SK-N-SH (cell line): ENCODE measurements at regions not wholly inside any gene's neighbourhood (a gene's known extent, or its start where the extent isn't known, plus 50 kb on each side); places are given as distances from the start of the nearest gene placed in this dataset.

Experiments used
- CTCF ChIA-PET: fragments of 300-600, 350-600 bp; formaldehyde crosslinking; extraction: SDS; loops from one replicate; lab custom pipeline; 2021; lab: Yijun Ruan, JAX
- POLR2A ChIA-PET: fragments of 350-600 bp; sonication (Branson Sonifier 250); formaldehyde crosslinking; extraction: SDS; loops from one replicate; lab custom pipeline; 2020; ENCODE audit warnings: antibody characterized with exemption, inconsistent platforms; lab: Yijun Ruan, JAX
- DNase-seq: peaks from one replicate; pipeline ENCODE4 v3.0.0; 2012
- H2AFZ ChIP-seq: fragments of 200-600 bp; sonication (generic); 2 replicates; pipeline ENCODE4 v1.8.1; 2016; ENCODE audit warnings: antibody characterized with exemption, mild to moderate bottlenecking, low read depth
- H3F3A ChIP-seq: fragments of 200-600 bp; sonication (generic); replicated peaks from 2 replicates; pipeline ENCODE3; 2016; ENCODE audit warnings: antibody characterized with exemption, mild to moderate bottlenecking; ENCODE audit not compliant: insufficient read depth
- H3K27ac ChIP-seq, 2 experiments: fragments of 200-500 bp in 1 of 2; fragments of 200-600 bp in 1 of 2; sonication (Bioruptor generic) in 1 of 2; sonication (generic), shearing (Covaris generic) in 1 of 2; 2 replicates each; pipeline versions ENCODE4 v1.5.1 to v1.6.1; 2014 to 2016; ENCODE audit warnings: low read depth in 2 of 2, inconsistent platforms in 1 of 2, low read length in 1 of 2, mild to moderate bottlenecking in 1 of 2, mixed read lengths in 1 of 2
- H3K27me3 ChIP-seq: fragments of 200-600 bp; sonication (generic), shearing (Covaris generic); 2 replicates; pipeline ENCODE4 v1.6.1; 2016; ENCODE audit warnings: mixed run types; ENCODE audit not compliant: insufficient read depth
- H3K36me3 ChIP-seq, 2 experiments: fragments of 200-500 bp in 1 of 2; fragments of 200-600 bp in 1 of 2; sonication (Bioruptor generic) in 1 of 2; sonication (generic) in 1 of 2; replicated peaks in 1 of 2; 2 replicates each; pipeline versions ENCODE3 to v1.5.1; 2014 to 2016; ENCODE audit warnings: low read length in 1 of 2, mild to moderate bottlenecking in 1 of 2; ENCODE audit not compliant: insufficient read depth in 2 of 2, control insufficient read depth in 1 of 2
- H3K4me1 ChIP-seq, 2 experiments: fragments of 200-500 bp in 1 of 2; fragments of 200-600 bp in 1 of 2; sonication (Bioruptor generic) in 1 of 2; sonication (generic), shearing (Covaris generic) in 1 of 2; 2 replicates each; pipeline versions ENCODE4 v1.5.1 to v1.6.1; 2014 to 2016; ENCODE audit warnings: low read depth in 1 of 2, low read length in 1 of 2, mixed run types in 1 of 2; ENCODE audit not compliant: insufficient read depth in 2 of 2, control insufficient read depth in 1 of 2
- H3K4me2 ChIP-seq: fragments of 200-600 bp; sonication (generic), shearing (Covaris generic); 2 replicates; pipeline ENCODE4 v1.6.1; 2017; ENCODE audit warnings: mixed run types
- H3K4me3 ChIP-seq, 2 experiments: fragments of 200-500 bp in 1 of 2; fragments of 200-600 bp in 1 of 2; sonication (Bioruptor generic) in 1 of 2; sonication (generic), shearing (Covaris generic) in 1 of 2; 2 replicates each; pipeline versions ENCODE4 v1.5.1 to v1.8.1; 2014 to 2016; ENCODE audit warnings: low read depth in 2 of 2, inconsistent platforms in 1 of 2, low read length in 1 of 2, mild to moderate bottlenecking in 1 of 2, mixed read lengths in 1 of 2, moderate library complexity in 1 of 2
- H3K79me2 ChIP-seq: fragments of 200-600 bp; sonication (generic); 2 replicates; pipeline ENCODE4 v1.8.1; 2017; ENCODE audit warnings: mild to moderate bottlenecking; ENCODE audit not compliant: insufficient read depth
- H3K9ac ChIP-seq: fragments of 200-600 bp; sonication (generic); 2 replicates; pipeline ENCODE4 v1.6.1; 2017; ENCODE audit warnings: mixed run types
- H3K9me2 ChIP-seq: fragments of 200-600 bp; sonication (generic); 2 replicates; pipeline ENCODE4 v1.6.1; 2017; ENCODE audit warnings: mixed run types
- H3K9me3 ChIP-seq: fragments of 200-600 bp; sonication (generic); 2 replicates; pipeline ENCODE4 v1.6.1; 2017; ENCODE audit warnings: mixed run types, mild to moderate bottlenecking, moderate library complexity
- H4K20me1 ChIP-seq: fragments of 200-600 bp; sonication (generic); 2 replicates; pipeline ENCODE4 v1.6.1; 2017; ENCODE audit warnings: mild to moderate bottlenecking, mixed run types; ENCODE audit not compliant: insufficient read depth
- GATA2 ChIP-seq: sonication (generic); formaldehyde crosslinking; IDR thresholded peaks from 2 replicates; pipeline ENCODE4 v1.5.0; 2020; ENCODE audit warnings: mild to moderate bottlenecking, missing genetic modification reagents
- MEF2A ChIP-seq: IDR thresholded peaks from 2 replicates; pipeline ENCODE4 v1.4.0; 2012; ENCODE audit warnings: low read depth, borderline replicate concordance
- TEAD4 ChIP-seq: IDR thresholded peaks from 2 replicates; pipeline ENCODE4 v1.4.0; 2012; ENCODE audit warnings: mild to moderate bottlenecking, borderline replicate concordance; ENCODE audit not compliant: insufficient read depth
- WGBS: methylation state at CpG from one replicate; pipeline ENCODE4 v1.1.6; 2017; ENCODE audit warnings: low lambda C conversion rate; 5-methylcytosine and 5-hydroxymethylcytosine counted together
- TF ChIP-seq, protein P1 (sequence below): IDR thresholded peaks from 2 replicates; pipeline ENCODE4 v1.4.0; 2012; ENCODE audit warnings: low read depth
- TF ChIP-seq, protein P2 (sequence below): fragments of 150-350 bp; IDR thresholded peaks from 2 replicates; pipeline ENCODE4 v1.6.1; 2016; ENCODE audit warnings: mild to moderate bottlenecking, low read depth, low read length

DNA sequence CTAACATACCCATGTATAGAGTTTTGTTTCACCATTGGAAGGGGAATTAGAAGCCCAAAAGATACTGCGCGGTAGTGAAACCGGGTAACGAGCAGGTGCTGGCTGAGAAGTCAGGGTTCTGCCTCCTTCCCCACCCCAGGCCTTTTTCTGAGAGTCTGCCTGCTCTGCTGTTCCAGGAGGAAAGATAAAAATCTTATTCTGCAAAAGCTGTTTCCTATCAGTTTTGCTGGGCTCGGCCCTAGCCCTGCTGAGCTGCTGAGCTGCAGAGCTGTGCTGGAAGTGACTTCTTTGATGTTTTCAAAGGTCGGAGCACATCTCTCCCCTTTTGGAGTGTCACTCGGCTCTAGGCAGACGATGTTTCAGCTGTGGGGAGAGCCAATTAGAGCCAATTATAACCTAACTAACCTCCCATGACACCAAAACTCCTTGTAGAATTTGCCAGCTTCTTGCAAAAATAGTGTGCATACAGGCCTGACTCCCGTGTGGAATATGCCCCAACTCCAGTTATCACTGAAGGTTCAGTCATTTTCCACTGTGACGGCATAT, 59.4 kb downstream of the SPATA19 start:
- WGBS, result 31% methylated on average over 10 of the region's 10 CpGs

DNA sequence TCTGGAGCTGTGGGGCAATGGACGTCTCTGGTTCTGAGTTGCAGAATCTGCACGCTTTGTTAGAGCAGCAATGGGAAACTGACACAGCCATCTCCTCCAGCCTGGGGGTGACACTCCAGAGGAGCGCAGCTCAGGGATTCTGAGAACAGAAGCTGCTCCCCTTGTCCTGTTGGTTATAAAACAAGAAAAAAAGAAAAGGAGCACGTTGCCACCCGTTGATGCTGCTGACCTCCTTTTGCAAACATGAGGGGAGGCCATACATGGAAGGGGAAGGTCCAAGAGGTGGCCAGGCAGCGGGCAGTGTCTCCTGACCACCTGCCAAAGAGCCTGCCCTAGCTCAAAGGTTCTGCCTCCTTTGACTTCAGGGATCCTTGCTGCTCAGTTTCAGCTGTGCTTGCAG, 61.0 kb downstream of the SPATA19 start:
- Histone ChIP-seq H3K27ac (no peak overlapping the region), H3K4me1 (peaks cover 0 to 6% of the 10 kb centered on the region in 2 experiments; a peak in 1 of 4 replicates), H3K4me3 (no peak overlapping the region), H3K79me2 (no peaks in the 10 kb centered on the region), H3K4me2 (no peak overlapping the region), H3K9me2 (no peaks in the 10 kb centered on the region), H2AFZ (no peak overlapping the region), H3K27me3 (no peaks in the 10 kb centered on the region), H3F3A (no peaks in the 10 kb centered on the region), H3K9me3 (0 out of 2 replicates have a peak, but pooled peaks cover 7% of the 10 kb centered on the region), H3K36me3 (no peaks in the 10 kb centered on the region), H4K20me1 (no peaks in the 10 kb centered on the region), H3K9ac (no peak overlapping the region)
- CTCF ChIA-PET, result no interaction called here
- POLR2A ChIA-PET, result no interaction called here
- 33% methylated on average over 6 of the region's 6 CpGs for WGBS
- no peak for DNase-seq
- TF ChIP-seq, protein P1, sequence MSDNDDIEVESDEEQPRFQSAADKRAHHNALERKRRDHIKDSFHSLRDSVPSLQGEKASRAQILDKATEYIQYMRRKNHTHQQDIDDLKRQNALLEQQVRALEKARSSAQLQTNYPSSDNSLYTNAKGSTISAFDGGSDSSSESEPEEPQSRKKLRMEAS, result no peak
- TF ChIP-seq MEF2A, result no peak

More for the DNA sequence above, 59.4 kb downstream of the SPATA19 start:
- peak; percentile 64 for TF ChIP-seq GATA2 (CRISPR knock-in tag)
- TF ChIP-seq, protein P2, sequence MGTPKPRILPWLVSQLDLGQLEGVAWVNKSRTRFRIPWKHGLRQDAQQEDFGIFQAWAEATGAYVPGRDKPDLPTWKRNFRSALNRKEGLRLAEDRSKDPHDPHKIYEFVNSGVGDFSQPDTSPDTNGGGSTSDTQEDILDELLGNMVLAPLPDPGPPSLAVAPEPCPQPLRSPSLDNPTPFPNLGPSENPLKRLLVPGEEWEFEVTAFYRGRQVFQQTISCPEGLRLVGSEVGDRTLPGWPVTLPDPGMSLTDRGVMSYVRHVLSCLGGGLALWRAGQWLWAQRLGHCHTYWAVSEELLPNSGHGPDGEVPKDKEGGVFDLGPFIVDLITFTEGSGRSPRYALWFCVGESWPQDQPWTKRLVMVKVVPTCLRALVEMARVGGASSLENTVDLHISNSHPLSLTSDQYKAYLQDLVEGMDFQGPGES, result no peak
- H3K9me3 ChIP-seq, result 0 out of 2 replicates have a peak, but pooled peaks cover 7% of the 10 kb centered on the region
- no peaks in the 10 kb centered on the region for H4K20me1 ChIP-seq
- peak; percentile 67 for DNase-seq
- no peak overlapping the region for H3K27ac ChIP-seq
- H3K4me1 ChIP-seq, result peaks cover 0 to 6% of the 10 kb centered on the region in 2 experiments; a peak in 1 of 4 replicates
- H2AFZ ChIP-seq, result no peak overlapping the region
- POLR2A ChIA-PET, result no interaction called here
- no peaks in the 10 kb centered on the region for H3K79me2 ChIP-seq
- no peak overlapping the region for H3K4me2 ChIP-seq
- no peaks in the 10 kb centered on the region for H3K36me3 ChIP-seq
- CTCF ChIA-PET, result interaction anchor here (1.3 kb wide), 1 partner anchor 36 kb away, joined by 5 read pairs; no protein-coding TSS in a partner anchor
- no peaks in the 10 kb centered on the region for H3K27me3 ChIP-seq
- H3K9me2 ChIP-seq, result no peaks in the 10 kb centered on the region
- no peak overlapping the region for H3K9ac ChIP-seq
- no peaks in the 10 kb centered on the region for H3F3A ChIP-seq
- no peak overlapping the region for H3K4me3 ChIP-seq

DNA sequence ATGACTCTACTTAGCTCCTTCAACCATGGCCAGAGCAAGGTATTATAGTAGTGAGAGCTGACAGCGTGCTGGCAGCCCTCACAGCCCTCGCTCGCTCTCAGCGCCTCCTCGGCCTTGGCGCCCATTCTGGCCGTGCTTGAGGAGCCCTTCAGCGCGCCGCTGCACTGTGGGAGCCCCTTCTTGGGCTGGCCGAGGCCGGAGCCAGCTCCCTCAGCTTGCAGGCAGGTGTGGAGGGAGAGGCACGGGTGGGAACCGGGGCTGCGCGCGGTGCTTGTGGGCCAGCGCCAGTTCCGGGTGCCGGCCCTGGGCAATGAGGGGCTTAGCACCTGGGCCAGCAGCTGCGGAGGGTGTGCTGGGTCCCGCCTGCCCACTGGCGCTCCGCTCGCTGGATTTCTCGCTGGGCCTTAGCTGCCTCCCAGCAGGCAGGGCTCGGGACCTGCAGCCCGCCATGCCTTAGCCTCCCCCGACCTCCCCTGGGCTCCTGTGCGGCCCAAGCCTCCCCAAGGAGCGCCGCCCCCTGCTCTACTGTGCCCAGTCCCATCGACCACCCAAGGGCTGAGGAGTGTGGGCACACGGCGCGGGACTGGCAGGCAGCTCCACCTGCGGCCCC, 63.1 kb downstream of the SPATA19 start:
- no peak for DNase-seq
- H3K27me3 ChIP-seq, result no peaks in the 10 kb centered on the region
- no peak overlapping the region for H3K27ac ChIP-seq
- ChIA-PET CTCF (no interaction called here), POLR2A (no interaction called here)
- no peak overlapping the region for H3K4me3 ChIP-seq
- H3F3A ChIP-seq, result no peaks in the 10 kb centered on the region
- H4K20me1 ChIP-seq, result no peaks in the 10 kb centered on the region
- no peaks in the 10 kb centered on the region for H3K79me2 ChIP-seq
- TF ChIP-seq, protein P1, result no peak
- TF ChIP-seq TEAD4, result no peak
- WGBS, result 43% methylated on average over 7 of the region's 37 CpGs
- H3K36me3 ChIP-seq, result no peaks in the 10 kb centered on the region
- no peaks in the 10 kb centered on the region for H3K9me3 ChIP-seq
- H3K9me2 ChIP-seq, result no peaks in the 10 kb centered on the region
- H3K4me1 ChIP-seq, result peaks cover 0 to 6% of the 10 kb centered on the region in 2 experiments; a peak in 1 of 4 replicates
- no peak overlapping the region for H2AFZ ChIP-seq
- no peak overlapping the region for H3K9ac ChIP-seq
- no peak overlapping the region for H3K4me2 ChIP-seq
